ENCODE measurements at regions not wholly inside any gene's neighbourhood (a gene's known extent, or its start where the extent isn't known, plus 50 kb on each side); places are given as distances from the start of the nearest gene placed in this dataset.

- no TSS peak for BruUV-seq (replicated peaks)
- H3K36me3 Mint-ChIP-seq (ENCODE audit: insufficient read depth, unreplicated experiment): no peaks in the 10 kb centered on the region
- no peak overlapping the region for H3K27ac Mint-ChIP-seq (ENCODE audit: unreplicated experiment)
- Histone ChIP-seq H3K27me3 (replicated peaks; ENCODE audit: control insufficient read depth, insufficient read depth, low read length) (no peaks in the 10 kb centered on the region), H3K4me1 (no peaks in the 10 kb centered on the region), H3K4me3 (ENCODE audit: low read depth, low read length) (no peak overlapping the region), H3K36me3 (ENCODE audit: control insufficient read depth, insufficient read depth, low read length) (no peaks in the 10 kb centered on the region), H3K9me3 (no peaks in the 10 kb centered on the region)
- no peaks in the 10 kb centered on the region for H3K9me3 Mint-ChIP-seq (ENCODE audit: unreplicated experiment)
- TF ChIP-seq CTCF (IDR thresholded peaks at IDR 0.05; ENCODE audit: insufficient read depth in 1 of 2, low read depth in 1 of 2, low read length in 1 of 2, severe bottlenecking in 1 of 2, unreplicated experiment in 1 of 2): no peak
- H3K4me3 Mint-ChIP-seq (ENCODE audit: unreplicated experiment): no peak overlapping the region
- H3K4me1 Mint-ChIP-seq (ENCODE audit: low read depth, unreplicated experiment): no peaks in the 10 kb centered on the region
- DNase-seq: no peak
- POLR2A ChIA-PET: no interaction called here
- intact Hi-C loops (cut with micrococcal nuclease; ENCODE audit: unreplicated experiment): no loop called here
- peaks cover 16% of the 10 kb centered on the region for H3K27me3 Mint-ChIP-seq (ENCODE audit: insufficient read depth, unreplicated experiment)
- CTCF ChIA-PET: no interaction called here
Observed at GRCh38 chr15:91356083-91356482, 256.0 kb downstream of the SV2B start.

- H3K9me3 Mint-ChIP-seq (ENCODE audit: unreplicated experiment): no peaks in the 10 kb centered on the region
- no peak overlapping the region for H3K4me3 Mint-ChIP-seq (ENCODE audit: unreplicated experiment)
- ChIA-PET CTCF (no interaction called here), POLR2A (no interaction called here)
- peaks cover 20% of the 10 kb centered on the region for H3K27me3 Mint-ChIP-seq (ENCODE audit: insufficient read depth, unreplicated experiment)
- H3K36me3 ChIP-seq (ENCODE audit: control insufficient read depth, insufficient read depth, low read length): no peaks in the 10 kb centered on the region
- no peaks in the 10 kb centered on the region for H3K36me3 Mint-ChIP-seq (ENCODE audit: insufficient read depth, unreplicated experiment)
- intact Hi-C loops (cut with micrococcal nuclease; ENCODE audit: unreplicated experiment): no loop called here
- no peak for TF ChIP-seq CTCF (IDR thresholded peaks at IDR 0.05; ENCODE audit: insufficient read depth in 1 of 2, low read depth in 1 of 2, low read length in 1 of 2, severe bottlenecking in 1 of 2, unreplicated experiment in 1 of 2)
- H3K4me3 ChIP-seq (ENCODE audit: low read depth, low read length): no peak overlapping the region
- H3K27ac Mint-ChIP-seq (ENCODE audit: unreplicated experiment): no peak overlapping the region
- H3K9me3 ChIP-seq: no peaks in the 10 kb centered on the region
- DNase-seq: no peak
- no peaks in the 10 kb centered on the region for H3K27me3 ChIP-seq (replicated peaks; ENCODE audit: control insufficient read depth, insufficient read depth, low read length)
- no peaks in the 10 kb centered on the region for H3K4me1 Mint-ChIP-seq (ENCODE audit: low read depth, unreplicated experiment)
- no TSS peak for BruUV-seq (replicated peaks)
- no peaks in the 10 kb centered on the region for H3K4me1 ChIP-seq
Observed at GRCh38 chr15:91357011-91357410, 257.0 kb downstream of the SV2B start.

- no peaks in the 10 kb centered on the region for H3K9me3 ChIP-seq
- H3K4me3 Mint-ChIP-seq (ENCODE audit: unreplicated experiment): no peak overlapping the region
- H3K36me3 Mint-ChIP-seq (ENCODE audit: insufficient read depth, unreplicated experiment): no peaks in the 10 kb centered on the region
- H3K27me3 Mint-ChIP-seq (ENCODE audit: insufficient read depth, unreplicated experiment): peaks cover 20% of the 10 kb centered on the region
- ChIA-PET CTCF (no interaction called here), POLR2A (no interaction called here)
- no peaks in the 10 kb centered on the region for H3K27me3 ChIP-seq (replicated peaks; ENCODE audit: control insufficient read depth, insufficient read depth, low read length)
- no TSS peak for BruUV-seq (replicated peaks)
- H3K27ac Mint-ChIP-seq (ENCODE audit: unreplicated experiment): no peak overlapping the region
- H3K36me3 ChIP-seq (ENCODE audit: control insufficient read depth, insufficient read depth, low read length): no peaks in the 10 kb centered on the region
- no peak for TF ChIP-seq CTCF (IDR thresholded peaks at IDR 0.05; ENCODE audit: insufficient read depth in 1 of 2, low read depth in 1 of 2, low read length in 1 of 2, severe bottlenecking in 1 of 2, unreplicated experiment in 1 of 2)
- no peak for DNase-seq
- H3K9me3 Mint-ChIP-seq (ENCODE audit: unreplicated experiment): no peaks in the 10 kb centered on the region
- no peaks in the 10 kb centered on the region for H3K4me1 ChIP-seq
- no peaks in the 10 kb centered on the region for H3K4me1 Mint-ChIP-seq (ENCODE audit: low read depth, unreplicated experiment)
- no peak overlapping the region for H3K4me3 ChIP-seq (ENCODE audit: low read depth, low read length)
- intact Hi-C loops (cut with micrococcal nuclease; ENCODE audit: unreplicated experiment): no loop called here
Observed at GRCh38 chr15:91357486-91357885, 257.4 kb downstream of the SV2B start.
